Umbilical cord (tissue), 1 donor: ENCODE measurements at regions not wholly inside any gene's neighbourhood (a gene's known extent, or its start where the extent isn't known, plus 50 kb on each side); places are given as distances from the start of the nearest gene placed in this dataset.
"Not testable (repeated sequence)": the region's sequence is repeated elsewhere in the genome, so short reads cannot be mapped to it uniquely, and the experiment has no call there.

Source experiments
- DNase-seq: peaks from one replicate; pipeline ENCODE4 v3.0.0-alpha.2; 2015; ENCODE audit warnings: low spot score

DNA sequence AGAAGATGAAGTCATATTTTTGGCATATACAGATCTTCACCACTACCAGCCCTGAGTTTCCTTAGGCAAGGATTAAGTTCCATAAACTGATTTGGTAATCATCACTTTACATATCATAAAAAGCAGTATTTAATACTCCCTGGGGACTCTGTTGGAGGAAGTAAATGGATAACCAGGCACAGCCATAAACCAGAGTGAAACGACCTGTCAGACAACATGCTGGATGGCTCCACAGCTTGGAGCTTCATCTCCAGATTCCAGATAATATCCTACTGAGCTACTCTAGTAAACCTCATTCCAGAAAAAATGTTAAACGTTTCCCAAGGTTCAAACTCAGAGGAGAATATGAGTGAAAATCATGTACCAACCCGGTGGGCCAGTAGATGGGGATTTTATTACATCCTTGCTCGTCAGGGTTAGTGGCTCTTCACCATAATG lies 109.2 kb downstream of the BASP1 start:
- DNase-seq = peak; percentile 63

- DNase-seq = peak; percentile 76
Measured at GRCh38 chr5:17327048-17327625, 109.7 kb downstream of the BASP1 start.

DNA sequence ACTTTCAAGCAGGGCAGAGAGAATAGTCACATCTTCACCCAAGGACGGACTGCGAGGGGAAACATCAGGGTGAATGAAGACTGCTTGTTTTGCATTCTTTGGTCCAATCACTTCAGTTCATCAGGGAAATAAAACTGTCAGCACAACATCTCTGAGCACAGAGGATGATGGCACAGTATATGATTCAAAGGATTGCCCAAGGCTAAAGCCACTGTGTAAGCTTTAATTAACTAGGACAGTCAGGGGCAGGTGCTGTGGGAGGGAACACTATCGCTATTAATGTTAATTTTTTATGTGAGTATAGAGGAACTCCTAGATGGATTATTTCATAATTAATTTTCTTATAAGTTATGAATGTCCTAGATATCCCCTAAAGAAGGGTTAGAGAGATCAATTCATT lies 112.1 kb downstream of the BASP1 start:
- no peak for DNase-seq

- peak; percentile 52 for DNase-seq
Measured at GRCh38 chr5:17330386-17330785, 113.0 kb downstream of the BASP1 start.

GRCh38 chr5:17331651-17332050 lies 114.2 kb downstream of the BASP1 start:
- DNase-seq = no peak

DNA sequence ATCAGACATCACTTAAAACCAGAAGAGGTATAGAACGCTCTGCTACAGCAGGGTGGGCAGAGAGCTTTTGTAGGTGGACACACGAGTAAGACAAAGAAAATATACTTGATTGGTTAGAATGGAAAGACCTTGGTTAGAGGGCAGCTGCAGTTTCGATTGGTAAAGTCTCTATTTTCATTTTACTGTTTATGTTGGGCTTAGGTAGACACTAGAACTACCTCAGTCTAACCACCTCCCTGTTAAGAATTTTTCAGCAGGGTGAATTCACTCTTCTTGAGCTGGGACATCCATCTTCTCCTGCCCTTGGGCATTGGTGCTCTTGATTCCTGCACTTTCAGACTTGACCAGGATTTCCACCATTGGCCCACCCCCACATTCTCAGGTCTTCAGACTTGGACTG lies 116.3 kb downstream of the BASP1 start:
- DNase-seq = no peak

- DNase-seq = no peak
Measured at GRCh38 chr5:17336054-17336453, 118.6 kb downstream of the BASP1 start.

DNA sequence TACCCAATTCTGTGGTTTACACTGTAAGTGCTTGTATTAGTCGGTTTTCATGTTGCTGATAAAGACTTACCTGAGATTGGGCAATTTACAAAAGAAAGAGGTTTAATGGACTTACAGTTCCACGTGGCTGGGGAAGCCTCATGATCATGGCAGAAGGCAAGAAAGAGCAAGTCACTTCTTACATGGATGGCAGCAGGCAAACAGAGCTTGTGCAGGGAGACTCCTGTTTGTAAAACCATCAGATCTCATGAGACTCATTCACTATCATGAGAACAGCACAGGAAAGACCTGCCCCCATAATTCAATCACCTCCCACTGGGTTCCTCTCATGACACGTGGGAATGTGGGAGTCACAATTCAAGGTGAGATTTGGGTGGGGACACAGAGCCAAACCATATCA lies 119.3 kb downstream of the BASP1 start:
- DNase-seq = not testable (repeated sequence)

DNA sequence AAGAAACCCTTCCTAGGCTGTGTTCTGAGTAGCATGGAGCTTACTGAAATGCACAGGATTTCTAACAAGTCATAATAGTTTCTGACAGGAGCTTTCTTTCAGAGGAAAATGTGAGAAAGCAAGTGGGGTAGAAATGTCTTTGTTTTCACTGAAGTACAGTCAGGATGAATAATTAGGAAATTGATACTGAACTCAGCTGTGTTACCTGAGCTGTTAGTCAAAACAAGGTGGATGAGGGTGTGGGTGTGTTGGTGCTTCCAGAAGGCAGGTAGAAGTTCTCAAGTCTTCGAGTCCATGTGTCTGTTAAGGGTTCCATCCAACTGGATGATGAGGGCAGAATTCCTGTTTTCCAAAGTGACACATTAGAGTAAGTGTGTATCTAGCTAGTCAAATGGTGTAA lies 122.4 kb downstream of the BASP1 start:
- no peak for DNase-seq

DNA sequence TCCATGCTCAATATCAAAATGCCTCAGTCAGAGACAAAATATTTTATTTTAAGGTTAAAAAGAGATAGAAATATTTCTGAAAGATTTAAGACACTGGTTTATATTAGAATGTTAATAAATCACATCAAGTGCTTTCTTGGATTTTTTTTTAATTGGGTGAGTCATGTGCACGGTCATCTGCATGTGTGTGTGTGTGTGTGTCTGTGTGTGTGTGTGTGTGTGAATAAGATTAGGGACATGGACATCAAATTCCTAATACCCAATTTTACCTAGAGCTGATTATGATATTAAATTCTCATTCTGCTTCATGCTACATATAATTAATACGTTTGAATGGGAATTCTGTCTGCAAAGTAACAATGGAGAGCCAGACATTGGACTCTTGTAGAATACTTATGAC lies 122.9 kb downstream of the BASP1 start:
- DNase-seq = no peak

- peak; percentile 69 for DNase-seq
Measured at GRCh38 chr5:17340819-17341218, 123.4 kb downstream of the BASP1 start.

GRCh38 chr5:17343675-17344074 lies 126.2 kb downstream of the BASP1 start:
- no peak for DNase-seq

GRCh38 chr5:17346811-17347210 lies 129.4 kb downstream of the BASP1 start:
- no peak for DNase-seq

- no peak for DNase-seq
Measured at GRCh38 chr5:17352223-17352622, 134.8 kb downstream of the BASP1 start.

DNA sequence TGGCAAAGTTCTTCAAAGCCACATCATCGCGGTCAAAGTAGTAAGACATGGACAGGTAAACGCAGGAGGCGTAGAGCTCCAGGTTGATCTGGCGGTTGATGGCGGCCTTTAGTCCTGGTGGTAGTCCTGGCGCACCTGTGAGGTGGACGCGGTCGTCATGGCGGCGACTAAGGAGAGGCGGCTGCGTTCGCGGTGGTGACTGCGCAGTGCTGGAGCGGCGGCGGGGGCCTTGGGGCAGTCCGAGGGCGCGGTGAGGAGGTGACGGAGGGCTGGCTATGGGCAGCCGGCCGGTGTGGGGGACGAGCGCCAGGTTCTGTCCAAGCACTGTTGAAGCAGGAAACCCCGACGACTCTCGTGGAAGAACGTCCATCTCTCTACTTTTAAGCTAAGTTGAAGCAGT lies 136.8 kb downstream of the BASP1 start:
- no peak for DNase-seq

GRCh38 chr5:17355586-17356346 lies 138.3 kb downstream of the BASP1 start:
- no peak for DNase-seq

DNA sequence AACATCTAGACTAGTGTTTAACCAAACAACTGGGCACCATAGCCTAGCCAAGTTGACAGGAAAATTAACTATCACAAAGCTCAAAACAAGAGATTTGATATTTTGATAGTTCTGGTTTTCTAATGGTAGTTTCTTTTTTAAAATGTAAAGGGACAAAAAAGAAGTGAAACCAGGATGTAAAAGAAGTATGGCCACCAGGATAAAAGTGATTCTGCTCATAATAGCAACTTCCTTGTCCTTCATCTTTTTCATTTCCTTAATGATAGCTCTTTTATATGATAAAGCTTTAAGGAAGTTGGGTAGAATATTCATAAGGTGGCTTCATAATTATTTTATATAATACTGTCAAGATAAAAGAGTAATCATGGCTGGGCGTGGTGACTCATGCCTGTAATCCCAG lies 139.1 kb downstream of the BASP1 start:
- DNase-seq = no peak

- no peak for DNase-seq
Measured at GRCh38 chr5:17357504-17357903, 140.1 kb downstream of the BASP1 start.

DNA sequence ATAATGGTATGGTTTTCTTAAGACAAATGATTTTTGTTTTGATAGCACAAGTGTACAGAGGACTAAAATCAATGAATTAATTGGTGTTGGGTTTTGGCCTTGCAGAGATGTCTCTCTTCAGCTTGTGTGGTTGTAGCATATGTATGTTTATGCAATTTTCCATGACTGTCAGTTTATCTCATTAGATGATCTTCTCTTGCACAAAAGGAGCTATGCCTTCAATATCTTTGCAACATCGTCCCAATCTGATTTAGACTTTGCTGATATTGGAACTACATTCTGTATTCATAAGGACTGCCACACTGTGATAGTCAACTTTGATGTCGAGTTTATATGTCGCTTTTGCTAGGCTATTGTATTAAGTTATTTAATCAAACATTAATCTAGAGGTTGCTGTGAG lies 140.0 kb upstream of the TAF11L2 start:
- DNase-seq = no peak

- DNase-seq = peak; percentile 94
Measured at GRCh38 chr5:17359451-17360011, 138.5 kb upstream of the TAF11L2 start.

DNA sequence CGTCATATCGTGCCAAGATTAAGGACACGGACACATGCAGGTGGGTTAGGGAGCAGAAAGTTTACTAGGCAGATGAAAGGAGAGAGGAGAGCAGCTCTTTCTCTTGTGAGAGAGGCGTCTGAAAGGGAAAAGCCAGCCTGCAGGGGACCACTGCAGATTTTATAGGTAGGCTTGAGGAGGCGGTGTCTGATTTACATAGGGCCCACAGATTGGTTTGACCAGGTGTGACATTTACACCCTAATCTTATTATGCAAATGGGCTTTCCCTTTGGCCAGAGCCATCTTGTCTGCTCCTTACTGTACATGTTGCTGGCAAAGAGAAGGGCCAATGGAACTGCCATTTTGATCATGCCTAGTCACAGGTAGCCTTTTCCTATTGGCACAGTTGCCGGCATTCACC lies 137.2 kb upstream of the TAF11L2 start:
- no peak for DNase-seq

- peak; percentile 39 for DNase-seq
Measured at GRCh38 chr5:17361331-17361730, 136.7 kb upstream of the TAF11L2 start.
